HEK293 (cell line): ENCODE measurements at regions not wholly inside any gene's neighbourhood (a gene's known extent, or its start where the extent isn't known, plus 50 kb on each side); places are given as distances from the start of the nearest gene placed in this dataset.

ENCODE experiments used
- CTCF ChIP-seq: fragments of 450-650 bp; formaldehyde crosslinking; IDR thresholded peaks from 2 replicates; pipeline ENCODE4 v1.5.1; 2016; ENCODE audit warnings: missing biosample characterization, missing genetic modification characterization
- ZNF133 ChIP-seq: fragments of 450-650 bp; formaldehyde crosslinking; IDR thresholded peaks from 2 replicates; pipeline ENCODE4 v1.5.1; 2016; ENCODE audit warnings: missing biosample characterization, missing genetic modification characterization
- ZNF341 ChIP-seq: fragments of 450-650 bp; formaldehyde crosslinking; IDR thresholded peaks from 2 replicates; pipeline ENCODE4; 2016; ENCODE audit warnings: low read depth, missing biosample characterization, missing genetic modification characterization
- ZNF561 ChIP-seq: fragments of 450-650 bp; IDR thresholded peaks from 2 replicates; pipeline ENCODE4 v1.5.1; 2018; ENCODE audit warnings: missing biosample characterization, missing genetic modification characterization, borderline replicate concordance
- ZSCAN5A ChIP-seq: fragments of 450-650 bp; formaldehyde crosslinking; IDR thresholded peaks from 2 replicates; pipeline ENCODE4 v1.5.1; 2016; ENCODE audit warnings: missing biosample characterization, missing genetic modification characterization

GRCh38 chr7:25906003-25906402 is 246.0 kb upstream of the NFE2L3 start:
- TF ChIP-seq ZNF561 (tag by site-specific recombination) (no peak), ZNF133 (tag by site-specific recombination) (no peak), ZNF341 (tag by site-specific recombination) (no peak), CTCF (tag by site-specific recombination) (no peak), ZSCAN5A (no peak)
